Activated T-helper 2 cell treated with anti-CD3 and anti-CD28 coated beads, Interferon-gamma antibody, Interleukin-2, Interleukin-4, amounts not matched to agents 10 μg/mL and 5 μg/mL and 100 μg/mL, durations not matched to agents 14 hours and 24 hours and 36 hours (primary cell): ENCODE measurements at regions not wholly inside any gene's neighbourhood (a gene's known extent, or its start where the extent isn't known, plus 50 kb on each side); places are given as distances from the start of the nearest gene placed in this dataset.

Experiments used
- DNase-seq: peaks from one replicate; pipeline ENCODE4 v3.0.0; 2021; ENCODE audit warnings: low spot score
- H3K27ac Mint-ChIP-seq: one replicate; pipeline ENCODE4 v1.8.0; 2021; ENCODE audit warnings: mixed read lengths
- H3K27me3 Mint-ChIP-seq: one replicate; pipeline ENCODE4 v1.8.0; 2021; ENCODE audit warnings: low read depth, mixed read lengths
- H3K36me3 Mint-ChIP-seq: one replicate; pipeline ENCODE4 v1.8.0; 2021; ENCODE audit warnings: low read depth, mixed read lengths
- H3K4me1 Mint-ChIP-seq: one replicate; pipeline ENCODE4 v1.8.0; 2021; ENCODE audit warnings: low read depth, mixed read lengths
- H3K4me3 Mint-ChIP-seq: one replicate; pipeline ENCODE4 v1.8.0; 2021; ENCODE audit warnings: low read depth, mild to moderate bottlenecking, moderate library complexity, mixed read lengths
- H3K9me3 Mint-ChIP-seq: one replicate; pipeline ENCODE4 v1.8.0; 2021; ENCODE audit warnings: mixed read lengths
- intact Hi-C: fragments of 100-400 bp; cut with micrococcal nuclease; formaldehyde crosslinking; loops from one replicate; pipeline ENCODE4 v1.15.1; 2023

DNA sequence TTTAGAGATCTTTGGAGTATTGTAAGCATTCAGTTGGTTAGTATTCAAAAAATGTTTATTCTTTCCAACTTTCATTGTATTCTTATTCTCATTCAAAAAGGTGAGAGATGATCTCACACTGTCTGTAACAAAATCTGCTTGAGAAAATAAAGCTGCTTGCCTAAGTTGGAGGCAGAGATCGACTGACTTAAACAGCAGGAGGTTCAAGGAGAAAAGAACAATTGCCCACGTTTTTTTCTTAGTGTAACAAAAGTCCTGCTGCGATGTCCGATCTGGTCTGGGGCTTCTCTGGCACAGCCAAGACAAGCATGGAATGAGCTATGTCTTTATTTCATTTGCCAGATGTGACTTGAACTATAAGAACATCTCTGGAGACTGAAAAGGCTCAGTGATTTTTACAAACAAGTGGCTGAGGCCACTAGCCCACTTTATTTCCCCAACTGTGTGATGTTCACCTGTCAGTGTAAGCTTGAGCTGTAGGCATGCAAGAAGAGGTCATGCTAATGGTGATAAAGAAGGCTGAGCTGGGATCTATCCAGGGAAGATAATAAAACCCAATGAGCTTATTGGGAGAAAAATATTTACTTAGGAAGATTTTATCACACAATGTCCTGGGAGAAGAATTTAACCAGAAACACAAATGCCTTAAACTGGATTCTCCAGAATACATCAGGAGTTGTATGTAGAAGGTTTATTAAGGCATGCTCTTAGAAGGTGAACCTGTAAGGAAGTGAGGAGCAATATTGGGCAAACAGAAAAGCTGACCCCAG lies 580.1 kb upstream of the BTBD3 start:
- H3K9me3 Mint-ChIP-seq = no peaks in the 10 kb centered on the region
- no peak overlapping the region for H3K4me3 Mint-ChIP-seq
- no peaks in the 10 kb centered on the region for H3K27me3 Mint-ChIP-seq
- no peaks in the 10 kb centered on the region for H3K36me3 Mint-ChIP-seq
- intact Hi-C loops = no loop called here
- no peak overlapping the region for H3K27ac Mint-ChIP-seq
- no peaks in the 10 kb centered on the region for H3K4me1 Mint-ChIP-seq
- no peak for DNase-seq

DNA sequence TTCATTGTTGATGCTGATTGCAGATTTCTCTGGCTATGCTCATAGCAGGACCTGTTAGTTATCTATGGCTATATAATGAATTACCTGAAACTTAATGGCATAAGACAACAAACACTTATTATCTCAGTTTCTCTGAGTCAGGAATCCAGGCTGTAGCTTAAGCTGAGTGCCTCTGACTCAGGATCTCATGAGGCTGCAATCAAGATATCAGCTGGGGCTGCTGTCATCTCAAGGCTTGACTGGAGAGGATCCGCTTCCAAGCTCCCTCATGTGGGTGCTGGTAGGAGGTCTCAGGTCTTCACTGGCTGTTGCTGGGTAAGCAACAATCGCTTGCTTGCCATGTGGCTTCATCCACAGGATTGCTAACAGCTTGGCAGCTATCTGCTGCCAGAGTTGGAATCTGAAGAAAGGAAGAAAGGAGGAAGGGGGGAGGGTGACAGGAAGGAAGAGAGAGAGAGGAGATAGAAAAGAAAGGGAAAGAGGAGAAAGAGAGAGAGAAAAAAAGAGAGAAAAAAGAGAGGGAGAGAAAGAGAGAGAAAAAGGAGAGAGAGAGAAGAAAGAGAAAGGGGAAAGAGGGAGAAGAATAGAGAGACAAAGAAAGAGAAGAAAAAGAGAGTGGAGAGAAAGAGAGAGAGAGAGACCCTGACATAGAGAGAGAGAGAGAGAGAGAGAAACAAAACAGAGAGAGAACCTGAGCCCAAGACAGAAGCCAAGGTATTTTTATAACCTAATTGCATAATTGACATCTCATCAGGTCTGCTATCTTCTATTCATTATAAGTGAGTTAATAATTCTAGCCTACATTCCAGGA lies 579.0 kb upstream of the BTBD3 start:
- intact Hi-C loops = no loop called here
- H3K36me3 Mint-ChIP-seq = no peaks in the 10 kb centered on the region
- no peak overlapping the region for H3K27ac Mint-ChIP-seq
- DNase-seq = no peak
- no peaks in the 10 kb centered on the region for H3K27me3 Mint-ChIP-seq
- H3K9me3 Mint-ChIP-seq = no peaks in the 10 kb centered on the region
- no peak overlapping the region for H3K4me3 Mint-ChIP-seq
- H3K4me1 Mint-ChIP-seq = no peaks in the 10 kb centered on the region

DNA sequence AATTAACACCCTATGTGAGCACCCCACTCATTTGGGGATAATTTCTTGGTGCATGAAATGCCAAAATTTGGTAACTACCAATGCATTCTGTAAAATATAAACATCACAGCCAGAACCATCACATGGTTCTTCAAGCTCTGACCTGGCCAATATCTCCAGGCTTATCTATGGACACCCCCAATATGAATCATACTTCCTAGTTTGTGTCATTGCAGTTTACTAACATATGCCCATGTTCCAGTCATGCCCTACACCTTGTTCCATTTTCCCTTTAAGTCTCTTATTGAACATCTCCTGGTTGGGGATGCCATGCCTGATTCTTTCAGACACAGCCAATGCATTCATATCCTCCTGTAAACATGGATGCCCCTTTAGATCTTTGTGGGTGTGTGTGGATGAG lies 572.8 kb upstream of the BTBD3 start:
- Mint-ChIP-seq H3K4me3 (no peak overlapping the region), H3K27ac (no peak overlapping the region), H3K36me3 (no peaks in the 10 kb centered on the region), H3K27me3 (no peaks in the 10 kb centered on the region), H3K9me3 (peaks cover 5% of the 10 kb centered on the region), H3K4me1 (no peaks in the 10 kb centered on the region)
- intact Hi-C loops = no loop called here
- DNase-seq = no peak

DNA sequence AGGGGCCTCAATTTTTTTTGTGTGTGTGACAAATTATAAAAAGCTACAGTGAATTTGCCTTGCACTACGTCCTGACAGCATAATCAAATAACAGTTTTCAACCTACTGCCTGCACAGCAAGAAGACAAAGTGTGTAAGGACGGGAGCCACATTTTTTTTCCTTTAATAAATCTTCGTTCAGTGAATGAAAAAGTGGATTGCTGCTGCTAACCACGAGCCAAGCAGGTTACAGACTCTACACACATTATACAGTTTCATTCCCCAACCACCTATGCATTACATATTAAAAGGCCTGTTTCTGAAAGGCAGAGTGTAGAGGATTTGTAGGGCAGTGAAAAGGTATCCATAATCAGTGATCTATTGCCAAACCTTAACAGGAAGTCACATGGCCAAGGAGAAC lies 570.0 kb upstream of the BTBD3 start:
- Mint-ChIP-seq H3K9me3 (peaks cover 10% of the 10 kb centered on the region), H3K27ac (no peak overlapping the region), H3K4me1 (no peaks in the 10 kb centered on the region), H3K27me3 (no peaks in the 10 kb centered on the region), H3K4me3 (no peak overlapping the region), H3K36me3 (no peaks in the 10 kb centered on the region)
- intact Hi-C loops = no loop called here
- no peak for DNase-seq

DNA sequence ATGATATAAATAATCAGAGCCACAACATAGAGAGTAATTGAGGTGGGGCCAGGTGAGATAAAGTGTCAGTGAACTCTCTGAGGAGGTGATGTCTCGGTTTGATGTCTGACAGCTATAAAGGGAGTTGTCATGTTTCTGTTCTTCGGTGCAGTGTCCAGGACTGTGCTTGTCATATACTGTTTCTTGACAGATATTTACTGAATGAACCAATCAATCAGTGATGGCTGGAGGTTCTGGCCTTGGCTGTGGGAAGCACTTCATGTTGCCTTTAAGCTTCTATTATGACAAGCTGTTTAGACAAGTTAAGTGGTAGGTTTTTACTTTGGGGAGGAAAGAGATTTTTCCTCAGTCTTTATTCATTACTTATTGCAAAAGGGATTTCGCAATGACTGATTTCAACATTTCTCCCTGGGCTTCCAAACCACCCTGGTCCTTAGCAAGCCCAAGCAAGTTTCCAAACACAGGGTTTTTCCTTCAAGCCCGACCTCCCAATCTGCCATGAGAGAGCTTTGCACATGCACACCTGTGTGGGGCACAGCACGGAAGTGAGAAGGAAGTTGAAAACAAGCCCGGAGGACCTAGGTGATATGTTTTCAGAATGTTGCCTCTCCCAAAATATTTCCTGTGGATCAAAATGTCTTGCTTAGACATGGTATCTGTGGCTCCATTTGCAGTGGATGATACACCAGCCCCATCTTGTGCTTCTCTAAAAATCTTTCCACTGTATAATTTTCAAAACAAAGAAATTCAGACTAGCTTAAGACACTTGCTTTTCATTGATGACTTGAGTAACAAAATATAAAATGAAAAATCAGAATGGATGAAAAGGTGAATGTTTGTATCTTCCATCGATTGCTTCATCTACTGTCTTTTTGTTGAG lies 567.3 kb upstream of the BTBD3 start:
- DNase-seq = no peak
- intact Hi-C loops = no loop called here
- Mint-ChIP-seq H3K27me3 (no peaks in the 10 kb centered on the region), H3K4me1 (no peaks in the 10 kb centered on the region), H3K9me3 (peaks cover 13% of the 10 kb centered on the region), H3K36me3 (no peaks in the 10 kb centered on the region), H3K4me3 (no peak overlapping the region), H3K27ac (no peak overlapping the region)

DNA sequence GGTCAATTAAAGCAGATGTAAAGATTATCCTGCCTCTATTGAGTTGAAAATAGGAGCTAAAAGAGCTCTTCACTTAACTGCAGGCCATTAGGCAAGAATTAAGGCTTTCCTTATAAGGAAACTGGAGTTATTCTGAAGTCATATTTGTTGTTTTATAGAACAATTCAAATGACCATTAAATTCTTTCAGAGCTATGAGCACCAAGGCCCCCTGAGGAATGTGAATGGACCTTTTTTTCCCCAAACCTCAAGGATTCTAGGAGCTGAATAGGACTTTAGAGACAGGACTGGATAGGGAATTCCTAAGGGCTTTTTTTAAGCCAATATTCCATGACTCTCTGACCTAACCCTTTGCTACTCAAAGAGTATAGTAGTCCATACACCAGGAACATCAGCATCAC lies 565.7 kb upstream of the BTBD3 start:
- intact Hi-C loops = no loop called here
- peaks cover 8% of the 10 kb centered on the region for H3K9me3 Mint-ChIP-seq
- H3K4me3 Mint-ChIP-seq = no peak overlapping the region
- no peak for DNase-seq
- no peaks in the 10 kb centered on the region for H3K36me3 Mint-ChIP-seq
- H3K27ac Mint-ChIP-seq = no peak overlapping the region
- H3K27me3 Mint-ChIP-seq = no peaks in the 10 kb centered on the region
- no peaks in the 10 kb centered on the region for H3K4me1 Mint-ChIP-seq

DNA sequence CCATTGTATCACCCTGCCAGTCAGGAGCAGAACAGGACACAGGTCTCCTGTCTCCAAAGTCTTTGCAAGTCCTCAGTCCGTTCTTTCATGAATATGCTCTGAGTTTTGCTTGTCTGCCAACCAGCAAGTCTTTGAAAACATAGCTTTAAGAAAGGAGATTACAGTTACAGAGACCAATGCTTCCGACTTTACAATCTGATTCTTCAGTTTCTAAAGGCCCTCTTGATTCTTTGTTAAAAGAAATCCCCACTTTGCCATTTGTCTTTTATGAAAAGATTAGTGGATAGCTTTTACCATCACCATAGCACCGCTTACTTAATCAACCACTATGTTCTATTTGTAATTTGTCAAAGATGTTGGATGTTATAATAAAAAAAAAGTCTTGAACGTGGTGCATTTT lies 562.8 kb upstream of the BTBD3 start:
- no peaks in the 10 kb centered on the region for H3K36me3 Mint-ChIP-seq
- H3K9me3 Mint-ChIP-seq = peaks cover 16% of the 10 kb centered on the region
- H3K27ac Mint-ChIP-seq = no peak overlapping the region

DNA sequence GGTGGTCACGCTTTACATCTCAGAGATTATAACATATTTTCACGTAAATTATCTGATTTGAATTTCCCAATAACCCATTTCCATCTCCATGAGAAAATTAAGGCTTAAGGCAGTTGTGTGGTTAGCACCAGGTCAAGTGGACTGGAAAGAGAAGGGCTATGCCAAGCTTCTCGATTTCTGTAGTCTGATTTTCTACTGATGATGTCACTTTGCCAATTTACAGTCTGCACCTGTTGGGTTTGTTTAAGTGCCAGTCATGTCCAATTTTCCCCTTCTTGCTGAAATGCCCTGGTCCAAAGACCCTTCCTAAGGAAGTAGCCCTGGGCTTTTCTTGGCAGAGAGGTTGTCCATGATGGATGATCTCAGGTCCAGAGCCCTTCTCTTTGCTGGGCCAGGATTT lies 562.3 kb upstream of the BTBD3 start:
- H3K9me3 Mint-ChIP-seq = peaks cover 19% of the 10 kb centered on the region
- intact Hi-C loops = no loop called here
- no peak overlapping the region for H3K27ac Mint-ChIP-seq

More for the DNA sequence above, 562.8 kb upstream of the BTBD3 start:
- H3K27me3 Mint-ChIP-seq = no peaks in the 10 kb centered on the region
- H3K4me1 Mint-ChIP-seq = no peaks in the 10 kb centered on the region
- DNase-seq = no peak
- intact Hi-C loops = no loop called here
- no peak overlapping the region for H3K4me3 Mint-ChIP-seq

DNA sequence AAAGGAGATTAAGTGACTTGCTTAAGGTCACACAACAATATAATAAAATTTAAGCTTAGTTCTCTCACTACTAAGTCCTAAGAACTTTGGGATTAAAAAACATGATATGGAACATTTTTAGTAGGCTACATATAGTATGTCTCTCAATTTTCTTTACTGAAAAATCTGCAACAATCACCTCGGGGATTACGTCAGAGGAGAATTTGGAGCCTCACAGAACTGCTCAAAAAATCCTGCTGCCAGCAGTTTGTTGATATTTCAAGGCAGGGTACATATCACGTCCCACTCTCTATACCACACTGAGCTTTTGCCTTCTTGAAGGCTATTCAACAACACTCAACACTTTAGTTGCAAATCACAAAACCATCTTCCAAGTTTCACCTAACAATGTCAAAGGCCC lies 561.6 kb upstream of the BTBD3 start:
- intact Hi-C loops = no loop called here
- H3K27me3 Mint-ChIP-seq = no peaks in the 10 kb centered on the region
- no peak overlapping the region for H3K27ac Mint-ChIP-seq
- no peaks in the 10 kb centered on the region for H3K36me3 Mint-ChIP-seq
- H3K4me3 Mint-ChIP-seq = no peak overlapping the region
- no peak for DNase-seq
- peaks cover 23% of the 10 kb centered on the region for H3K9me3 Mint-ChIP-seq
- no peaks in the 10 kb centered on the region for H3K4me1 Mint-ChIP-seq

More for the DNA sequence above, 562.3 kb upstream of the BTBD3 start:
- Mint-ChIP-seq H3K4me3 (no peak overlapping the region), H3K27me3 (no peaks in the 10 kb centered on the region), H3K4me1 (no peaks in the 10 kb centered on the region), H3K36me3 (no peaks in the 10 kb centered on the region)
- no peak for DNase-seq

DNA sequence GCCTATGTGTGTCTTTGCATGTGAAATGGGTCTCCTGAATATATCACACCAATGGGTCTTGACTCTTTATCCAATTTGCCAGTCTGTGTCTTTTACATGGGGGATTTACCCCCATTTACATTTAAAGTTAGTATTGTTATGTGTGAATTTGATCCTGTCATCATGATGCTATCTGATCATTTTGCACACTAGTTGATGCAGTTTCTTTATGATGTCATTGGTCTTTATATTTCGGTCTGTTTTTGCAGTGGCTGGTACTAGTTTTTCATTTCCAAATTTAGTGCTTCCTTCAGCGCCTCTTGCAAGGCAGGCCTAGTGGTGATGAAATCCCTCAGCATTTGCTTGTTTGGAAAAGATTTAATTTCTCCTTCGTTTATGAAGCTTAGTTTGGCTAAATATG lies 555.2 kb upstream of the BTBD3 start:
- Mint-ChIP-seq H3K27me3 (no peaks in the 10 kb centered on the region), H3K4me3 (no peak overlapping the region), H3K36me3 (no peaks in the 10 kb centered on the region), H3K27ac (no peak overlapping the region), H3K4me1 (no peaks in the 10 kb centered on the region), H3K9me3 (peaks cover 39% of the 10 kb centered on the region)
- intact Hi-C loops = no loop called here
- DNase-seq = no peak

DNA sequence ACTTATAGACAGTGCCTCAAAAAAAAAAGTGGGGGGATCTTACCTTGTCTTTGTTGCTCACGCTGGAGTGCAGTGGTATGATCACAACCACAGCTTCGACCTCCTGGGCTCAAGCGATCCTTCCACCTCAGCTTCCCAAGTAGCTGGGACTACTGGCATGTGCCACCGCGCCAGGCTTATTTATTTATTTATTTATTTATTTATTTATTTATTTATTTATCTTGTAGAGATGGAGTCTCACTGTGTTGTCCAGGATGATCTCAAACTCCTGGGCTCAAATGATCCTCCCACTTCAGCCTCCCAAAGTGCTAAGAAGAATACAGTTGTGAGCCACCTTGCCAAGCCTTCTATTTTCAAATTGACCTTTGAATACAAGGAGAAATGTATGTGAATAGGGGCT lies 553.0 kb upstream of the BTBD3 start:
- intact Hi-C loops = no loop called here
- H3K4me3 Mint-ChIP-seq = no peak overlapping the region
- no peaks in the 10 kb centered on the region for H3K36me3 Mint-ChIP-seq
- DNase-seq = no peak
- no peaks in the 10 kb centered on the region for H3K4me1 Mint-ChIP-seq
- peaks cover 41% of the 10 kb centered on the region for H3K9me3 Mint-ChIP-seq
- no peak overlapping the region for H3K27ac Mint-ChIP-seq
- H3K27me3 Mint-ChIP-seq = no peaks in the 10 kb centered on the region

DNA sequence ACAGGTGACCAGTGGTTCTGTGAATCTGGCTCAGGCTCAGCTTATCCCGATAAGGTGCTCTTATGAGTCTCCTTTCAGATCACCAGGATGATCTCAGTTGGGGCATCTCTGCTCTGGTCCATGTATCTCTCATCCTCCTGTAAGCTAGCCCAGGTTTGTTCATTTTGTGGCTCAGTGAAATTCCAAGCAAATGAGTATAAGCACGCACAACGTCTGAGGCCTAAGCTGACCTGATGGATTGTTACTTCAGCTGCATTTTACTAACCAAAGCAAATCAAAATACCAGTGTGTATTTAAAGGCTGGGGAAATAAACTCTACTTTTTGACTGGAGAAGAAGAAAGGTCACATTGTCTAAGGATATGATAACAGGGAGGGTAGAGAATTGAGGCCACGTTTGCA lies 551.0 kb upstream of the BTBD3 start:
- peaks cover 30% of the 10 kb centered on the region for H3K9me3 Mint-ChIP-seq
- H3K4me3 Mint-ChIP-seq = no peak overlapping the region
- H3K27ac Mint-ChIP-seq = no peak overlapping the region
- intact Hi-C loops = no loop called here
- no peak for DNase-seq
- no peaks in the 10 kb centered on the region for H3K36me3 Mint-ChIP-seq
- H3K4me1 Mint-ChIP-seq = no peaks in the 10 kb centered on the region
- H3K27me3 Mint-ChIP-seq = no peaks in the 10 kb centered on the region

DNA sequence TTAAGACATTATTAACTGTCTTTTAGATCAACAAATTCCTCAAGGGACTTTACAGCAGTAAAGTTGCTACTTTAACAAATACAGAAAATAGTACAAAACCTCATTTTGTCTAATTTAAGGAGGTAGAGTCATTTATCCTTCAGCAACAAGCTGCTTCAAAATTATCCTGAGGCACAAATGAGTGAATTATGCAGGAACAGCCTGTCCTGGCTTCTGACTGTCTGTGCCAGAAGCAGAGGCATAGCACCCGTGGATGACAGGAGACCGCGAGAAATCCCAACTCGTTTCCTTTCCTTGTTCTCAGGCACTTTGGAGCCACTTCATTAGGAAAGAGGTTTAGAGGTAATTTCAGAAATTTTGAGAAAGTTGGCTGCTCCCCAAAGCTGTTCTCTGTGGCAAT lies 549.2 kb upstream of the BTBD3 start:
- no peak overlapping the region for H3K27ac Mint-ChIP-seq
- H3K27me3 Mint-ChIP-seq = no peaks in the 10 kb centered on the region
- peaks cover 15% of the 10 kb centered on the region for H3K9me3 Mint-ChIP-seq
- no peak for DNase-seq
- H3K4me1 Mint-ChIP-seq = no peaks in the 10 kb centered on the region
- intact Hi-C loops = no loop called here
- H3K36me3 Mint-ChIP-seq = no peaks in the 10 kb centered on the region
- H3K4me3 Mint-ChIP-seq = no peak overlapping the region
